HG02798 (cell line): ENCODE measurements at regions not wholly inside any gene's neighbourhood (a gene's known extent, or its start where the extent isn't known, plus 50 kb on each side); places are given as distances from the start of the nearest gene placed in this dataset.

Experiments used
- ATAC-seq: cut with Tn5 transposase; IDR thresholded peaks from one replicate; pipeline ENCODE4 v1.9.1; 2021; ENCODE audit warnings: mild to moderate bottlenecking; ENCODE audit not compliant: unreplicated experiment, poor library complexity

DNA sequence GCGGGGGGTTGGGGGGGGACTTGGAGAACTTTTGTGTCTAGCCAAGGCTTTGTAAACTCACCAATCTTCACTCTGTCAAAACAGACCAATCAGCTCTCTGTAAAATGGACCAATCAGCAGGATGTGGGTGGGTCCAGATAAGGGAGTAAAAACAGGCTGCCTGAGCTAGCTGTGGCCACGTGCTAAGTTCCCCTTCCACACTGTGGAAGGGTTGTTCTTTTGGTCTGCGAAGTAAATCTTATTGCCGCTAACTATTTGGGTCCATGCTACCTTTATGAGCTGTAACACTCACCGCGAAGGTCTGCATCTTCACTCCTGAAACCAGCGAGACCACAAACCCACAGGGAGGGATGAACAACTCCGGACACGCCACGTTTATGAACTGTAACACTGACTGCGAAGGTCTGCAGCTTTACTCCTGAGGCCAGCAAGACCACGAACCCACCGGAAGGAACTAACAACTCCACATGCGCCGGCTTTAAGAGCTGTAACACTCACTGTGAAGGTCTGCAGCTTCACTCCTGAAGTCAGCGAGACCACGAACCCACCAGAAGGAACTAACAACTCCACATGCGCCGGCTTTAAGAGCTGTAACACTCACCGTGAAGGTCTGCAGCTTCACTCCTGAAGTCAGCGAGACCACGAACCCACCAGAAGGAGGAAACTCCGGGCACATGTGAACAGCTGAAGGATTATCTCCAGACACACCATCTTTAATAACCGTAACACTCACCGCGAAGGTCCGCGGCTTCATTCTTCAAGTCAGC, 186.6 kb downstream of the ID4 start:
- ATAC-seq: peak; percentile 83

DNA sequence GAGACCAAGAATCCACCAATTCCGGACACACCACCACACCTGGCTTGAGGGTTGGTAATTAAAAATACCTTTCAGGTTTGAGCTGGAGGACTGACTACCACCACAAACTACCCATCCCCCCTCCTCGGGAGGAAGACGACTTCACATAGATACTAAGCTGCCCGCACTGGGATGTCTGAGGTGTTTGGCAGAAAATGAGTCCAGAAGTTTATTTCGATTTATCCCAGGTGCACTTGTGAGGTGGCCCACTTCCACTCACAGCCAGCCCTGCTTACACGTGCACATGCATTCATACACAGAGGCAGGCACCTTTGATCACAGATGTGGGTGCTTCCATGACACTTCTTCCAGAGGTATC, 187.1 kb downstream of the ID4 start:
- peak; percentile 2 for ATAC-seq

DNA sequence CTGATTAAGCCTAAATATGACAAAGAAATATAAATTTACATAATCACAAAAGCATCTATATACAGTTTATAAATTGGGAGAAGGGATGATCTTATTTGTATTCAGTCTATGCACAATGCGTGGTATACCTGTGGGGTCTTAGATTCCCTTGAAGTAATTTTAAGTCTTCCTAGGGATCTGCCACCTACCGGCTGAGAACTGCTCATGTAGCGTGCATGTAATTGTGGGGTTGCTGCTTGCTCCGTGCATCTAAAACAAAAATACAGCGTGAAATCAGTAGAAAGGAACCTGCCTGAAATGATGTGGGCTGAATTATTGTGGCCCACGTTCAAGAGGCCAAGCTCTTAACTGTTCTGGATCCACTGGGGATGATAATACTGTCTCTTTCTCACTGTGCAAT, 187.3 kb downstream of the MBOAT1 start:
- ATAC-seq: no peak

DNA sequence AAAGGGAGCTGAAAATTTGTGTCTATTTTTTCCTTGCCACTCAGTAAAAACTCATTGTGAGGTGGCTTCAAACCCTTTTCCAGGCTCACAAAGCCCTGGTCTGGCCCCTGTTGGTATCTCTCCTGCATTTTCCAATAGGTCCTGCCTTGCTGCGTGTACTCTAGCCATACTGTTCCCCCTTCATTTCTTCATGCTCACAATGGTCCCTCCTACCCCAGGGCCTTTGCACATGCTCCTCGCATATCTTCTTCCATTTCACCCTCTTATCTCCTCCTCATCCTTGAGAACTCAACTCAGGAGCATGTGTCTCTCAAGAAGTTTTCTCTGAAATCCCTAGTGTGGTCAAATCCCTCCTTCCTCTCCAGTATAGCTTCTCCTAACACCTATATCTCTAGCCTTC, 186.6 kb downstream of the MBOAT1 start:
- no peak for ATAC-seq

DNA sequence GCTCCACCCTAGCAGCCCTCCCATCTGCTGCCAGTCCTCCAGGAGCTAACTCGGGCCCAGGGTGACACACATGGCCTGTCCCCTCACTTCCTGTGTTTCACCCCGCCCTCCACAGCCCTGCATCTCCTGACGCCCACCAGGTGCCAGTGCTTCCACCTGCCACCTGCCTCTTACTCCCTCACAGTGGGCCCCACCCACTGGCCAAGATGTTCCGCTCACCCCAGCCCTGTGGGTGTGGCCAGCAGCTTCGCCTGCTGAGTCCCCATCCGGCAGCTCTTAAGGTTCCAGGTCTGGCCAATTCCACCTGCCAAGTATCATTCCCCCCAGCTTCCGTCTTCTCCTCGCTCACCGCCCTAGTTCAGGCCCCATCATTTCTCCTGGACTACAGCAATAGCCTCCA, 184.1 kb downstream of the MBOAT1 start:
- ATAC-seq: no peak

DNA sequence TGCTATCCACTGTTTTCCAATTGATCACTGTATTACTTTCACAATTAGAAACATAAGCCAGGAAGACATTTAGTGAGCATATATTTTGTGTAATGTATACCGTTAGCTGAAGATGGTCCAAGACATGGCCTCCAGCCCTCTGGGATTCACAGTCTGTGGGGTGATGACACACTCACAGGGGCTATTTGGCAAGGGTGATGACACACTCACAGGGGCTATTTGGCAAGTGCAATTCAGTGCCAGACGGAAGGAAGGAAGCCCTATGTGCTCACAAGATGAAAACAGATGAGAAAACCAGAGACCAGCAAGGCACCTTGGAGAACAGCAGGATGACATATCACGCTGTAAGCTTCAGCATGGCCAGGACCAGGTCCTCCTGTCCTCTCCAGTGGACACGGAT, 183.7 kb downstream of the MBOAT1 start:
- ATAC-seq: no peak

DNA sequence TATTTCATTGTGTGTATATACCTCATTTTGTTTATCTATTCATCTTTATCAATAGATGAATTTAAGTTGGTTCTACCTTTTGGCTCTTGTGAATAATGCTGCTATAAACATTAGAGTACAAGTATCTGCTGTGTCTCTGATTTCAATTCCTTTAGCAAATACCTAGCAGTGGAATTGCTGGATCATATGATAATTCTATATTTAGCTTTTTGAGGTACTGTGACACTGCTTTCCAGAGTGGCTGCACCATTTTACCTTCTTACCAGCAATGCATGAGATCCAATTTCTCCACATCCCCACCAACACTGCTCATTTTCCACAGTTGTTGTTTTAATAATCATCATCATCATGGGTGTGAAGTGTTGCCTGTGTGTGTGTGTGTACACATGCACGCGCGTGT, 182.3 kb downstream of the MBOAT1 start:
- no peak for ATAC-seq

DNA sequence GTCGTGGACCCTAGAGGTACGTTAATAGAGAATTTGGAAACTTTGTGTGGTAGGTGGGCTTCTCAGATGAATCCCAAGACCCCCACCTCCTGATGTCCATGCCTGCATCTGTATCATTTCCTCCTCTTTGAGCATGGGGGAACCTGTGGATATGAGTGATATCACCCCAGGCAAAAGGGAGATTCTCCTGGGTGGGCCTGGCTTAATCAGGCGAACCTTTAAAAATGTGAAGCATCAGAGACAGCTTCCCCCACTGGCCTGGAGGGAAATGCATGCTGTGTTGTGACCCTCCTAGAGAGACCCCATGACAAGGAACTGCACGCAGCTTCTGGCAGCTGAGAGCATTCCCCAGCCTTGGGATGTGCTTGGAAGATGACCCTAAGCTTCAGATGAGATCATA, 180.9 kb downstream of the MBOAT1 start:
- no peak for ATAC-seq

DNA sequence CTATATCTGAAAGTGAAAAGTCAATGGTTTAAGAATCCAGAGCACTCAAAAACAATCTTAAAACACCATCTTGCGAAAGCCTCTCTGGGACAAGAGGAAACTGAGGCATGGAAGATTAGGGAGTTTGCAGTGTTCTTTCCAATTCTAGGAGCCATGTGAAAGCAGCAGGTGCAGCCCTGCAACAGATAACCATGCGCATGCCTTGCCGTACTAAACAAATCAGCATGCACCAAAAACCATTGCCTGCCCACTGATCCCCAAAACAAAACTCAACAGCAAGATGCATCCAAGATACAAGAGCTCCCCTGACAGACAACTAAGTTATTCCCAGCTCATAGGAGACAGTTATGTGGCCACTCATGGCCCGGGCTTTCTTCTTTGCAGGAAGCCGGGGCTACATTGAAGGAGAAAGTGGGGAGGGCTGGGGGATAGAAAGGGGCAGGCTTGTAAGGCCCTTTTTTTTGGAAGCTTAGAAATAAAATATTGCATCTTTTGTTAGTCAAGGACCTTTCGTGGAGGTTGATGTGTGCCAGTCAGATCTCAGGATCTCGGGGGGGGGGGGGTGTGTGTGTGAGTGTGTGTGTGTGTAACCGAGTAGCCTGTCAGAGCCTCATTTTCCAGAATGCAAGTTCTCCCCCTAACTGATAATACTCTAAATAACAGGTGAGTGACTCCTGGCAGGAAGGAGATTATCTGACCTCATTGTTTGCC, 178.4 kb downstream of the MBOAT1 start:
- ATAC-seq: no peak

DNA sequence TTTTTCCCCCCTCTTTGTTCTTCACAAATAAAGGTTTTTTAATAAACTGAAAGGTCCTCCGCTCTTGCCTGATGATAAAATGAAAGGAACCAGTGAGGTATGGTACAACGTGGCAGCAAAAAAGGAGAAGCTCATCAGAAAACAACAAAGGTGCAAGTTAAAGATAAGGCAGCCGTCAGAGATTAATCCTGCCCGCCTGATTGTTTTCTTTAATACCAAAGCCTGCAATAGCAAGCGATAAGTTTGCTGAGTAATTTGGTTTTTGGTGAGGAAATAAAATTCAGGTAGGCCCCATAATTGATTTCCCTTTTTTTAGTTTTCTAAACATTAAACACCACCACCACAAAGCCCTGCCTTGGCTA, 177.9 kb downstream of the MBOAT1 start:
- no peak for ATAC-seq

DNA sequence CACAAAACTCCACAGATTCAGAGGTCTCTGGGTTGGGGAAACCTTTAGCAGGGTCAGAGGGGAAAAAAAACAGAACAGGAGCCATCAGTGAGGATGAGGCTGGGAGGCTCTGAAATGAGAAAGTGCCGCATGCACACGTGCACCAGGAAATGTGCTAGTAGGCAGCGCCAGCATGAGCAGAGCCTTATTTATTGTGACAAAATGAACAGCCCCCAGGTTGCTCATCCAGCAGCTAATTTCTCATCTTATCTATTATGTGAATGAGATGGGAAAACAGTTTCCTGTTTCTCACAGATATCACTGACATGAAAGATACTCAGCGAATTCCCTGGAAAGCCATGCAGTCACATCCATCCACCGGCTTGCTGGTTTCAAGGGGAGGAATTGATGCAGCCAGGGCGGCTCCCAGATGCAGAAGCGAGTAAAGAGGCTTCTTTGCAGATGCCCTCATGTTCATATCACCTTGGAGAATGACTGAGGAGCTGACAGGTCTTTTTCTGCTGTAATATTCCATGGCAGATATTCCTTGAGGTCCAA, 176.1 kb downstream of the MBOAT1 start:
- ATAC-seq: no peak

DNA sequence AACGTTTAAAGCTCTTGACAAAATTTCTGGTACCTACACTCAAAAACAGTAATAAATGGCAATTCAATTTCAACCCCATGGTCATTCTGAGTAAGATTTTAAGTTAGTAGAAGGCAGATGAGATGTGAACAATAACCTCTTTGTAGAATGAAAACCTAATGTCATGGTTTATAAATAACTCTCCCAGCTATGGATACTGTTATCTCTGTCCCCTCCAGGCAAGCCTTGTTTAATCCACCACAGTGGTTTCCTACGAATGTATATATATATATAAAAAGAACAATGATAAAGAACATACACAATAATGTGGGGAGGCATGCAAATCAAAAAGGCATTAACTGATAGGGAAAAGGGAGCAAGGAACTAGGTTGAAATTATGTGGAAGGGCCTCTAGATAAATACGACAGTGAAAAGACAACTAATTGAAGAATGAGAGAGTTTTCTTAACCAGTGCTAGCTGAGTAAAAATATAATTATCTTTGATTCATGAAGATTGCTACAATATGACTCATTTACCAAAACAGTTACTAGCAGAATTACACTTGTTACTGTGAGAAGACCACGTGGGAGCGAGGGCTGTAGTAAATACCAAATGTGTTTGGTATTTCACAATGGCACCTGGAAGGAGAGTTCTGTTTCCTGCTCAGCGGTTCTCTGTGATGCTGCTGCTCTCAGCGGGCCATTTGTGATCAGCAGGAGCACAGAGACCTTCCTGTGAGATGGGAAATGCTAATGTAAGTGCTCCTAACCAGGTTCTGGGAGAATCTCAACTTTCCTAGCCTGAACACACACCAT, 173.7 kb downstream of the MBOAT1 start:
- no peak for ATAC-seq

DNA sequence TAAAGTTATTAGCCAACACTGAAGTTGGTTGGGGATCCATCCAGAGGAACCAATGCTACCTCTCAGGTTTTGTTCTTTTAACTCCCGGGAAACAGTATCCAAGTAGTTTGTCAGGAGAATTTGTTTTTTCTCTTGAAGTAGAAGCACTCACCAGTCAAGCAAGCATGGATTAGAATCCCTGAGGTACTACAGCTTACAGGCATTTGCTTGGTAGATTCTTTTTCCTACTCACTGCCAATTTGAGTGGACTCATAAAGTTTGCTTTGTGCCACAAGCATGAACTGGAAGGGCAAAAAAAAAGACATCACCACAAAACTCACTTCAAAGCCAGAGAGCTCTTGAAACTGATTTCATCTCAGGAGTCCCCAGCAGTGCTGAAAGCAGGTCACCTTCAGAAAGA, 167.4 kb downstream of the MBOAT1 start:
- ATAC-seq: no peak
